Stimulated activated CD4-positive, alpha-beta T cell treated with anti-CD3 and anti-CD28 coated beads, TNF-alpha, amount 100 ng/mL, for 48 hours (primary cell): ENCODE measurements at regions not wholly inside any gene's neighbourhood (a gene's known extent, or its start where the extent isn't known, plus 50 kb on each side); places are given as distances from the start of the nearest gene placed in this dataset.
"Not testable (repeated sequence)": the region's sequence is repeated elsewhere in the genome, so short reads cannot be mapped to it uniquely, and the experiment has no call there.

ENCODE experiments used
- DNase-seq, 3 donors: peaks; one replicate each; pipeline ENCODE4 v3.0.0-alpha.2; 2020; ENCODE audit warnings: low read depth in 3 of 3

DNA sequence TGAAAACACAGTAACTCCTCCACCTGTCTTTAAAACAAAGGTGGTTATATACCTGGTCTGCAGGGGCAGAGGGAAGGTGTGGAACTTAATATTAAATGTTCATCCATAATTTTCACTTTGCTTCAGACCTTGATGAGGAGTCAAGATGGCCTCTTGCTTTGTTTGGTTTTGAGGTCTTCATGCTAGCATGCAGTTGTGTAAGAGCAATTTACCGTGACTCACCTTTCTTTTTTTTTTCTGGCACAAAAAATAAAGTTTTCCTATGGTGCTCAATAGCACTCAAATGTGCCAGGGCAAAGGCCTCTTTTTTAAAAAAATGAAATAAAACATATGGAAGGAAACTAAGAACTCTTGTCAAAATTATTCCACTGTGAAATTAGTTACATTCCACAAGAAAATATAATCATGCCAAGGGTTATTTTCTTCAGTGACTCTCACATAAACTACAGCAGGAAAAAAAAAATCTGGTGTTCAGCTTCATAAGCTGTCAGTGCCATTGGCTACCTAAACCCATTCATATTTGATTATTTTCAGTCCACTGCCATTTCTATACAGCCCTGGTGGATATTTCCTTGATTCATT, 128.2 kb downstream of the SLC7A11 start:
- DNase-seq = no peak

DNA sequence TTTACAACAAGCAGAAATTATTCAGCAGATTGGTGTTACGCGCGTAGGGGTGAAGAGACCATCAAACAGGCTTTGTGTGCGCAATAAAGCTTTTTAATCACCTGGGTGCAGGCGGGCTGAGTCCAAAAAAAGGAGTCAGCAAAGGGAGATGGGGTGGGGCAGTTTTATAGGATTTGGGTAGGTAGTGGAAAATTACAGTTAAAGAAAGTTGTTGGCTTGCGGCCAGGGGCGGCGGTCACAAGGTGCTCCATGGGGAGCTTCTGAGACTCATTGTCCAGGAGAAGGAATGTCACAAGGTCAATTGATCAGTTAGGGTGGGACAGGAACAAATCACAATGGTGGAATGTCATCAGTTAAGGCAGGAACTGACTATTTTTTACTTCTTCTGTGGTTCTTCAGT, 129.3 kb downstream of the SLC7A11 start:
- DNase-seq = not testable (repeated sequence)

DNA sequence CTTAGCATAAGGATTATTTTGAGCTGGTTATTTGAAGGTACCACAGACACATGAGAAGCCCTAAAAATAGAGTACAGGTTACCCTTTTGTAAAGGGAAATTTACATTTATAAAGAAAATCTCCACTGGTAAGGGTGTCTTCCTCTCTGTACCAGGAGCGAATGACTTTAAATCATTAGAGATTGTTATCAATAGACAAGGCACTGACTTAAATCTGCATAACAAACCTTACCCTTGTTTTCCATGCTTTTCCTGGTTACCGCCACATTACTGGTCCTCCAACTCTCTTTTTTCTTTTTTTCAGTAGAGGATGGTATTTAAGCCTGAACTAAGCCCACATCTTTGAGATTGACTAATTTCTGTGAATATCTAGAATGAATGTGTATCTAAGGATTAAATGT, 129.8 kb downstream of the SLC7A11 start:
- no peak for DNase-seq

DNA sequence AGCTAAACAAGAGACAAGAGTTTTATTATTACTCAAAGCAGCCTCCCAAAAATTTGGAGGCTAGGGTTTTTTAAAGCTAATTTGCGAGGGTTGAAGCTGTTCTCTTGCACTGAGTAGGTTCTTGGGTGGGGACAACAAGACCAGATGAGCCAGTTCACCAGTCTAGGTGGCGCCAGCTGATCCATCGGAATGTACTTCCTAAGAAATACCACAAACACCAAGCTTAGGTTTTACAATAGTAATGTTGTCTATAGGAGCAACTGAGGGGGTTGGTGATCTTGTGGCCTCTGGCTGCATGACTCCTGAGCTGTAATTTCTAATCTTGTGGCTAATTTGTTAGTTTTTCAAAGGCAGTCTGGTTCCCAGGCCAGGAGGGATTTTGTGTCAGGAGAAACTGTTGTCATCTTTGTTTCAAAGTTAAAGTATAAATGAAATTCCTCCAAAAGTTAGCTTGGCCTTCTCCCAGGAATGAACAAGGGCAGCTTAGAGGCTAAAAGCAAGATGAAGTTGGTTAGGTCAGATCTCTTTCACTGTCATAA, 130.6 kb downstream of the SLC7A11 start:
- DNase-seq = no peak

DNA sequence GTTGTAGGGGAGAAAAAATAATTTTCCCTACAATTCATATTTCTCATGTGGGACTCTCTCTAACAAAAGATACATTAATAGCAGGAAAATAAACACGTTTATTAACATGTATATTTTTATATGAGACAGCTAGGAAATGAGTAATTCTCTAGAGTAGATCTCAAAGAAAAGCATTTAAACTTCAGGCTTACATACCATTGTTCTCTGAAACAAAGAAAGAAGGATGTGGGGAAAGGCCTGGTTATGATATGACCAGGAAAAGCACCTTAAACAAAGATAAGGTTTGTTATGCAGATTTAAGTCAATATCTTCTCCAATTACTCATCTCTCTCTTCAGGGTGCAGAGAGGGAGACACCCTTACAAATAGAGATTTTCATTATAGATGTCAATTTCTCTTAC, 131.3 kb downstream of the SLC7A11 start:
- DNase-seq = no peak

DNA sequence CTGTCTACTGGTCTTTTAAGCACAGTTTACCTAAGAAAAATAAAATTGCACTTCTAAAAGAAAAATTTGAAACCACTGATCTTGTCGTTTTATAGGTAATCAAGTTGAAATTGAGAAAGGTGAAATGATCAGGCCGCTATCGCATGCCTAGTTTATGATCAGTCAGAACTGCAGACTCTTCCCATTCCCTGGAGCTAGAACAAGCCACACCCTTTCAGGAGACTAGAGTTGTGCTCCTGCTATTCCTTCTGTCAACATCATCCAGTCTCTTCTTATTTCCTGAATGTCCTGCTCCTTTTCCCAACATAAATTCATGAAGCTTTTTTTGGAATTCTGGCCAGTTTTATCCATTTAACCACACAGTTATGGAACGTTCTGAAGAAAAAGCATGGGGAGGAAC, 135.1 kb downstream of the SLC7A11 start:
- no peak for DNase-seq

DNA sequence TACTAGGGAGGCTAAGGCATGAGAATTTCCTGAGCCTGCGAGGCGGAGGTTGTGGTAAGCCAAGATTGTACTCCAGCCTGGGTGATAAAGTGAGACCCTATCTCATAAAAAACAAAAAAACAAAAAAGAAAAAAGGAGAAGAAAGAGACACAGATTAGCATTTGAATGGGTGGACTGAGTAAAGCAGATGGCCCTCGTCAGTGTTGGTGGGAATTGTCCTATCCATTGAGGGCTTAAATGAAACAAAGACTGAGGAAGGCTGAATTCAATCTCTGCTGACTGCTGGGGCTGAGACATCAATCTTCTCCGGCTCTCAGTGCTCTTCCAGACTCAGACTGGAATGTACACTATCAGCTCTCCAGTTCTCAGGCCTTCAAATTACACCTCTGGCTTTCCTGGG, 136.8 kb downstream of the SLC7A11 start:
- DNase-seq = no peak

DNA sequence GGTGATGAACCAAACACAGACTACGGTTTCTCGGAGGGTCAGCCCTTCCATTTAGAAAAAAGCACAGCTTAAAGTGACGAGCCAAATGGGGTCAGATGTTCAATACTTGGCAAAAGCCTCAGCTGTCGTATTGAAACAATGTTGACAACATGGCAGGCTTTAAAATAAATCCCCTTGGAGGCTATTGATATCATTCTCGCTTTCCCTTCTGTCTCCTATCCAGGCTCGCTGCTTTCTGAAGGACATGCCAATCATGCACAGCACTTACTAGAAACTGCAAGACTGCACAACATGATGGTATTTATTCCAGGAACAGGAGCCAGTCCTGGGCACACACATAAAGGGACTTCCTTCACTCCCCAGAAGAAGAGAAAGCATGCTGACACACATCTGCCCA, 137.9 kb downstream of the SLC7A11 start:
- DNase-seq = no peak

DNA sequence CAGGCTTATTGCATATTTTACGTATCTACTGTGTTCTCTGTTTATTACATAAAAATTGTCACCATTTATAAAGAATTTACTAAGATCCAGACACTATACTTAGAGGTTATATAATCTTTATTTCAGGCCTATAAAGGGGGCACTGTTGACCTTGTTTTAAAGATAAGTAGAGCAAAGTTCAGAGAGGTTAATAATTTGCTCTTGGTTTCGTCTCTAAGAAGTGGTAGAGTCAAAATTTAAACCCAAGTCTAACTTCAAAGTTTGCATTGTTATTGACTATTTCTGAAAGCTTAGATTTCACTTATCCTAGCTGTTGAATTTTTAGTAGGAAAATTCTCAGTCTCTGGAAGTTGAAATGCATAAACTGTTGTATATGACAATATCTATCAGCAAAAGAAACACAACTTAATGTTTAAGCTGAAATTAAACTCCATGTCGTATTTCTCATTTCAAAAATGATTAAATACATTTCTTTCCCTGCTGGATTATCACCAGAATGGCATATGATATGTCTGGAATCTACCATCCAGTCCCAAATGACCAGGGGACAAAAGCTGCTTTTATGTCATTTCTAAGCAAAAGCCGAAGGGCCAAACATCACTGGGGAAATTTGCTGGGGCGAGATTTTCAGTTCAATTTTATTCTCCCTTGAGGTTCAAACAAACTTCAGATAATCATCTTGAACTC, 138.4 kb downstream of the SLC7A11 start:
- no peak for DNase-seq

DNA sequence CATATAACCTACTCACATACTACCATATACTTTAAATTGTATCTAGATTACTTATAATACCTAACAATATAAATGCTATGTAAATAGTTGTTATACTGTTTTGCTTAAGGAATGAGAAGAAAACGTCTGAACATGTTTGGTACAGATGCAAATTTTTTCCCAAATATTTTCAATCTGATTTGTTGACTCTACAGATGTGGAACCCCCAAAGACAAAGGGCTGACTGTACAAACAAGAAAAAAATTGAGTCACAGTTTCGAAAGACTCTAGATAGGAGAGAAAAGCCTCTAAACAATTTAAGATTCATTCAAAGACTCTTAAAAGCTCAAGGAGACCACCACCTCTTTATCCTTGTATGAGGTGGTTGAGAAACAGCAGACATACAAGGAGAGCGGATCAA, 142.8 kb downstream of the SLC7A11 start:
- DNase-seq = no peak

DNA sequence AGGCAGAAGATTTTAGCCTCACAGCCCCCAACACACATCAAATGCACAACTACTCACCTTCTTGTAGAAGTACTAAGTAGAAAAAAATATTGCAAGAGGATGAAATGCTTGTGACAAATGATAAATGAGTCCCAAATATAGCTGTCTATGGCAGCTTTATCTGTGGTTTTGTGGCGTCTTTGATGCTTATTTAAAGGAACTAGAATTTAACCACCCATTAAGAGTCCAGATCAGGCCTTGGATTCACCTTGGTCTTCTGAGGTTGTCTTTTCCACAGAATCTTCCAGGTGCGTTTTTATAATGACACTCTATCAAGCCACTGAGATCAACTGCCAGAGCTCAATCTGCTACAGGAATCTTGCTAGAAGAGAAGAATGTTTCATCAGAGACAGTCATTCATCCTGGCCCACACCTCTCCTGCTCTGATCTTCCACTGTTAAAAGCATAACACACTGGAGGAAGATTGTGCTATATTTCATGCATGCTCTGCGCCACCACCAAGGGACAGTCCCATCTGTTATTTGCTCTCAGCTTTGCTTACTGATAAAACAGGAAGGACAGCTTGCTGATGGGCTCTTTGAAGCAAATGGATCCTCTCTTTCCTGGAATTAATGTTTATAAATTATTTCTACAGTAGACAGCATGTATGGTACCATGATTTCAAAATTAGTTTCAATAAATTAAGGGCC, 144.1 kb downstream of the SLC7A11 start:
- no peak for DNase-seq

DNA sequence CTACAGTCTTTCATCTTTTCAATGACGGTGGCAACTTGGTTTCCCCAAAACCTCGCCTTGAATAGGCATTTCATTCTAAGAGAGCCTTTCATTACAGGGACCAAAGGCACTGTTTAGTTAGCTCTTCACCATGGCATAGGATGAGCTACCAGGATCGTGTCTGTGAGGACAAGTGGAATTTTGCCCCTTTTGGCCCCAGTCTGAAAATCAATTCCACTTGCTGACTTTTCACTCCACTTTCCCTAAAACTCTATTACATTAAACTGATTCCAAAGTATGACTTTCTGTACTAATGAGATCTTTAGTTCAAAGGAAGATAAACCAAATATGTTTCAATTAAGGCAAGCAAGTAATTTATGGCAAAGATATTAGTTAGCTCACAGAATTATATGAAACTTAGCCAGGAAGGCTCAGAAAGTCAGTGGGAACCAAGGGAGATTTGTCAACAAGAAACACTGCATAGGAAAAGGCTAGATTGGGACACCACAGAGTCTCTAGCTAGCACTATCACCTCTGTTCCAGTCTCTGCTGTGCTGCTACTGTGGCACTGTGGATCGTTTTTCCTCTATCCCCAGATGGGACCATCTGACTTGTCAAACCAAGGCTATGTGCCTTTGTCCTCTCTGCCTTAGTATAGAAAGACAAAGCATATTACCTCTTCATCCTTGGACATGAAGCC, 145.6 kb downstream of the SLC7A11 start:
- DNase-seq = no peak

DNA sequence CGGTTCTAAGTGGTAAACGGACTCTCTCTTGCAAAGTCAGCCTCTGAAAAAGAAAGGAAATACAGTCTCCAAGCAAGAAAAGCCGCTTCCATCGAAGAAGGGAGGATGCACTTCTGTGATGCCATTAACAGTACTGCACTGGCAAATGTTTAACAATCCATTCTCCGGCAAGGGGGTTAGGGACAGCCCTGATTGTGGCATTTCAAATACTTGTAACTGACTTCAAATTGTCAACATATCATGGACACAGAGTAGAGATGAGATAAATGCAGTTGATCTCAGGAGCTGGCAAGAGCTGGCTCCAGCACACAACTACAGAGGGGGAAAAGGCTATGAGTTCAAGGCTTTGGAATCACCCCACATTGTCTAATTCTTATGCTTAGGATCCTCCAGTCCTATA, 146.8 kb downstream of the SLC7A11 start:
- no peak for DNase-seq

DNA sequence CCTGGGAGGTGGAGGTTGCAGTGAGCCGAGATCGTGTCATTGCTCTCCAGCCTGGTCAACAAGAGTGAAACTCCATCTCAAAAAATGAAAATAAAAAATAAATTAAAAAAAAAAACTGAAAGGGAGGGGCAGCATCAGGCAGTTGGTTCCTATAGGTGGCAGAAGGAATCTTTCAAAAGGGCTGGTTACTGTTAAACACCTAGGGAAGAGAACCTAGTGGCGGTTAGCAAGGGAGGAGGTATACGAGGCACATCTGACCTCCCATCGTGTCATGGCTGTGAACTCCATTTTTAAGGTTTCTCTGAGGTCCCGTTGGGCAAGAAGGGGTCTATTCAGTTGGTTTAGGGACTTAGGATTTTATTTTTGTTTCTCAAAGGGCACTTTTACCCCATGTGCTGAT, 150.1 kb downstream of the SLC7A11 start:
- DNase-seq = no peak

DNA sequence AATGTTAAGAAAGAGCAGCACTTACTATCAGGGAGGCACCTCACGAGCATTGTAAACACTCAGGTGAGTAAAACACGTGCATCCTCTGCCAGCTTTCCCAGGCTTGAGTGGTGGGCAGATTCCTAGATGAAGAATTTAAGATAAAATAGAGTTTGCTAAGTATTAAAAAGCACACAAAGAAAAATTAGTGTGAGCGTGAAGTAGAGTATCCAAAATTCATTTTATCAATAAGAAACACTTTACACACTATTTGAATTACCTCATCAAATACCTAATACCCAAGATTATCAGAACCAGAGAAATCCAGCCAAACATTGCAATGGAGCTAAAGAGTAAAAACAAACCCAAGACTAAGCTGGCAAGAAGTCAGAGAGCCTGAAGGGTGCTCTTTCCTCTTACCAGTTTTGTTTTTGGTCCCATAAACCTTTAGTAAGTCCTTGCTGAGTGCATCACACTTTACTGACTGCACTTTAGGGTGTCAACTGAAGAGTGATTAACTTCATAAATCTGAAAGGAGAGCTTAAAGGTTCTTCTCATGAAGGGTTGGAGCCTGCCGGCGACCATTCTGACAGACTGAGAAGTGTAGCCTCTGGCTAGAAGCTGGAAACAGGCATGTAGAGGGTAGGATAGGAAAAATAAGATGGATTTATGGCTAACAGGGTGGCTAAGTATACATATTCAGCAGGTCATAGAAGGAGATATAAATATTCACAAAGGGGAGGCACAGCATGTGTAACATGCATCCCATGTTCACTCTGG, 151.1 kb downstream of the SLC7A11 start:
- no peak for DNase-seq

DNA sequence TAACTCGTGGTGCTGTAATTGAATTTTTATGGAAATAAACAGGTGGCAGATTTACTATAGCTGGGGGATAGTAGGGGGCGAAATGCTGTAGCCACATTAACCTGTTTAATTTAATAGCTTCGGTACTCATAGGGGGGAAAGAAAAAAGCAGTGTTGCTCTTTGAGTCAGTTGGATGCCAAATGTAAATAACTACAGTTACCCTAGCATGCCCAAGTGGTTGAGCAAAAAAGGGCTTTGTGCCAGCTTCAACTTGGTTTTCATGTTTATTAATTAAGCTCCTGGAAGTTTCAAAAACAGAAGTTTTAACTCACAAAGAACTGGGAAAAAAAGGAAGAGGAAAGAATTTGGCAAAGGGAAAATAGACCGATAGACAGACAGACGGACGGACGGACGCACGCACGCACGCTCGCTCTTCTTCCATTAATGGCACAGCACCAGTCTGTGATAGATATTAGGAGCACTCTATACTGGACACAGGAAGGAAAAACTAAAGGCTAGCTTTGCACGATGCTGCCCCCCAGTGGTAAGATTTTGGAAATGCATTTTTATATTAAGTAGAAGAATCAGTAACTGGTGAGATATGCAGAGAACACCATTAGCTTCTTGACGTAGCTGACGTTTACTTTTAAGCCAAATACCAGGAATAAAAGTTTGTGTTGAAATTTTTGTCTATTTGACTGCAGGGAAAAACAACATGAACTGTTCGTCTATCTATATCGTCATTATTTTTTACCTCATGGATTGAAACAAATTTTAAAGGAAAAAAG, 151.8 kb downstream of the SLC7A11 start:
- peak in 1 of 3 donors; percentile 10 for DNase-seq

DNA sequence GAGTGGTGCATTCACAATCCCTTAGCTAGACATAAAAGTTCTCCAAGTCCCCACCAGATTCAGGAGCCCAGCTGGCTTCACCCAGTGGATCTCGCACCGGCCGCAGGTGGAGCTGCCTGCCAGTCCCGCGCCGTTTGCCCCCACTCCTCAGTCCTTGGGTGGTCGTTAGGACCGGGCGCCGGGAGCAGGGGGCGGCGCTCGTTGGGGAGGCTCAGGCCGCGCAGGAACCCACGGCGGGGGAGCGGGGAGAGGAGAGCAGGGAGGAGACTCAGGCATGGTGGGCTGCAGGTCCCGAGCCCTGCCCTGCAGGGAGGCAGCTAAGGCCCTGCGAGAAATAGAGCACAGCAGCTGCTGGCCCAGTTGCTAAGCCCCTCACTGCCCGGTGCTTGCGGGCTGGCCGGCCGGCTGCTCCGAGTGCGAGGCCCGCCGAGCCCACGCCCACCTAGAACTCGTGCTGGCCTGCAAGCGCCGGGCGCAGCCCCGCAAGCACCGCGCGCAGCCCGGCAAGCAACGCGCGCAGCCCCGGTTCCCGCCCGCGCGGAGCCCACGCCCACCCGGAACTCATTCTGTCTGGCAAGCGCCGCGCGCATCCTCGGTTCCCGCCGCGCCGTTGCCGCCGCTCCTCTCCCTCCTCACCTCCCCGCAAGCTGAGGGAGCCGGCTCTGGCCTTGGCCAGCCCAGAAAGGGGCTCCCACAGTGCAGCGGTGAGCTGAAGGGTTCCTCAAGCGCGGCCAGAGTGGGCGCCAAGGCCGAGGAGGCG, 153.5 kb downstream of the SLC7A11 start:
- DNase-seq = no peak

DNA sequence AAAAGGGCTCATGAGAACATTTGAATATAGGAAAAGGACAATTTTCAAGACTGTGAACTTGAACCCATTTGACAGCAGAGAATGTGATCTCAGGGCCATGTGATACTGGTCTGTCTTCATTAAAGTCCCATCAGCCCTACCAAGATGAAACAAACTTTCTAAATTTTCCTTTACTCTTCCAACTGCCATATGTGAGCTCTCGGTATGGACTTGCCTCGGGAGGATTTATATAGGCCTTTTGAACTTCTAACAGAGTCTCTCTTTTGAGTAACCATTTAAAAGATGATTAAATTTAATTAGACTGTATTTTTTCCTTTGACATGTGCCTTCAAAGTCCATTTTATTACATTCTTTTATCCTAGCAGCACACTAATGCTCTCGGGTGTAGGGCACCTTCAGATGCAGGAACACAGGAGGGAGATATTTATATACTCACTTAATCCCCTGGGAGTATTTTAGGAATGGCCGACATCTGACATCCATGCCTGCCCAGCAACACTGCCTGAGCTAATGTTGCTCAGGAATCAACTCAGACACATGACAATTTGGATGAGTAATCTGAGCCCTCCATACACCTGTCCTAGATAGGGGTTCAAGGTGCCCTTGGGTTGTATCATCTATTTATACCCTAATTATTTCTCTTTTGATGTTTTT, 155.0 kb downstream of the SLC7A11 start:
- DNase-seq = no peak

DNA sequence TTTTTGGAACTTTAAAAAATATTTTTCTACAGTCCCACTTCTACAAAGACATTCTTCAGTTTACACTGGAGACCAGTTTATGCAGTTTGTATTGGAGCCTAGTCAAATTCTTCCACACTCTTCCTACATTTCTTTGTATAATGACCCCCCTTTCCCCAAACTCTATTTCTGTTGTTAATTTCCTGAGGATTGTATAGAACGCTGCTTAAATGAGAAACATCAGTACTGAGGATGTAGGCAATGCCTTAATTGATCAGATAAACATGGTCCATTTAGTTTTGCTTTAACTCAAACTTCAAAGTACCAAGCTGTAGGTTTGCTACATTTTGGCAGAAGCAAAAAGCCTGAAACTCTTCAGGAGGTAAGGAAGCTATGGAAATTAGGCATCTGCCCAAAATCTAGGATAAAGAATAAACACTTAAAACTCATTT, 155.5 kb downstream of the SLC7A11 start:
- DNase-seq = no peak
